Natural killer cell (primary cell): ENCODE measurements at regions not wholly inside any gene's neighbourhood (a gene's known extent, or its start where the extent isn't known, plus 50 kb on each side); places are given as distances from the start of the nearest gene placed in this dataset.

Source experiments
- ATAC-seq, 3 donors: fragments of 150-1000 bp in 2 of 3; fragments of 200-7000 bp in 1 of 3; cut with Tn5 transposase; 1 replicate in 1 of 3; 2 replicates in 2 of 3; pipeline ENCODE4 v1.10.0; 2021; ENCODE audit warnings: mild to moderate bottlenecking in 2 of 3, moderate library complexity in 2 of 3
- DNase-seq, 2 donors: peaks; one replicate each; pipeline versions ENCODE4 v3.0.0 to v3.0.0-alpha.2; 2013 to 2021; ENCODE audit warnings: mixed read lengths in 1 of 2
- H3K27ac ChIP-seq: one replicate; pipeline ENCODE4 v1.5.1; 2013; ENCODE audit warnings: mild to moderate bottlenecking, low read length
- H3K27me3 ChIP-seq: one replicate; pipeline ENCODE4 v1.6.1; 2013; ENCODE audit warnings: low read length; ENCODE audit not compliant: control insufficient read depth, insufficient read depth
- H3K36me3 ChIP-seq: one replicate; pipeline ENCODE4 v1.6.1; 2013; ENCODE audit warnings: low read length; ENCODE audit not compliant: control insufficient read depth, insufficient read depth
- H3K4me1 ChIP-seq: one replicate; pipeline ENCODE4 v1.6.1; 2013; ENCODE audit warnings: low read length; ENCODE audit not compliant: control insufficient read depth, insufficient read depth
- H3K4me3 ChIP-seq: one replicate; pipeline ENCODE4 v1.5.1; 2013; ENCODE audit warnings: low read length
- H3K9me3 ChIP-seq: one replicate; pipeline ENCODE4 v1.6.1; 2013; ENCODE audit warnings: low read length; ENCODE audit not compliant: control insufficient read depth, insufficient read depth
- H3K27ac Mint-ChIP-seq, 2 donors: one replicate each; pipeline ENCODE4 v1.8.0; 2022; ENCODE audit warnings: mild to moderate bottlenecking in 2 of 2, mixed read lengths in 2 of 2, moderate library complexity in 1 of 2
- H3K27me3 Mint-ChIP-seq, 2 donors: one replicate each; pipeline ENCODE4 v1.8.0; 2022; ENCODE audit warnings: low read depth in 2 of 2, mixed read lengths in 2 of 2
- H3K36me3 Mint-ChIP-seq: one replicate; pipeline ENCODE4 v1.8.0; 2022; ENCODE audit warnings: mixed read lengths
- H3K4me1 Mint-ChIP-seq, 2 donors: one replicate each; pipeline ENCODE4 v1.8.0; 2022; ENCODE audit warnings: mixed read lengths in 2 of 2
- H3K4me3 Mint-ChIP-seq: one replicate; pipeline ENCODE4 v1.8.0; 2022; ENCODE audit warnings: mild to moderate bottlenecking, moderate library complexity, mixed read lengths
- H3K9me3 Mint-ChIP-seq, 2 donors: one replicate each; pipeline ENCODE4 v1.8.0; 2022; ENCODE audit warnings: mixed read lengths in 2 of 2
- CTCF ChIP-seq: fragments of 200-600 bp; IDR thresholded peaks from one replicate; pipeline ENCODE4 v1.8.0; 2022; ENCODE audit warnings: antibody characterized with exemption
- WGBS: methylation state at CpG from one replicate; pipeline ENCODE4 v1.1.7; 2013; ENCODE audit warnings: missing lambda C conversion rate; ENCODE audit not compliant: insufficient coverage; 5-methylcytosine and 5-hydroxymethylcytosine counted together
- intact Hi-C: fragments of 100-400 bp; cut with micrococcal nuclease; formaldehyde crosslinking; loops from one replicate; pipeline ENCODE4 v1.14.2; 2022

DNA sequence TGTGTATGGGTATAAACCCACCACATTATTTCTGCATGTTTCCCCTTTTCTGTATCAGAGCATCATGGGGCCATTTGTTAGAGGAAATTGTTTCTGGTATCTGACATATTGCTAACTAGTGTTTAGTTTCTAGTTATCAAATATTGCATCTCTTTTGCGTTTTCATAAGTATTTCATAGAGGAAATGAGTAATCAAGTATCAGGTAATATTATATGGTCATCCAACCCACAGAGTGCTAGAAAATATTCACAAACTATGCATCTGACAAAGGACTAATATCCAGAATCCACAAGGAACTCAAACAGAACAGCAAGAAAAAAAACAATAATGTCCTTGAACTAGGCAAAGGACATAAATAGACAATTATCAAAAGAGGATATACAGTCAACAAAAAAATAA, 258.9 kb upstream of the LRIG3 start:
- Mint-ChIP-seq H3K27me3 (no peaks in the 10 kb centered on the region), H3K9me3 (peaks cover 10% of the 10 kb centered on the region in 2 donors), H3K27ac (no peak overlapping the region), H3K36me3 (no peaks in the 10 kb centered on the region), H3K4me1 (no peaks in the 10 kb centered on the region), H3K4me3 (no peak overlapping the region)
- no peak for TF ChIP-seq CTCF
- H3K9me3 ChIP-seq = peaks cover 8% of the 10 kb centered on the region
- no peaks in the 10 kb centered on the region for H3K4me1 ChIP-seq
- H3K27me3 ChIP-seq = no peaks in the 10 kb centered on the region
- intact Hi-C loops = no loop called here
- no peaks in the 10 kb centered on the region for H3K36me3 ChIP-seq
- H3K27ac ChIP-seq = no peak overlapping the region
- H3K4me3 ChIP-seq = no peak overlapping the region
- ATAC-seq (no peak), DNase-seq (no peak)
- WGBS = no CpG with 5 or more reads among the region's 1 CpG

DNA sequence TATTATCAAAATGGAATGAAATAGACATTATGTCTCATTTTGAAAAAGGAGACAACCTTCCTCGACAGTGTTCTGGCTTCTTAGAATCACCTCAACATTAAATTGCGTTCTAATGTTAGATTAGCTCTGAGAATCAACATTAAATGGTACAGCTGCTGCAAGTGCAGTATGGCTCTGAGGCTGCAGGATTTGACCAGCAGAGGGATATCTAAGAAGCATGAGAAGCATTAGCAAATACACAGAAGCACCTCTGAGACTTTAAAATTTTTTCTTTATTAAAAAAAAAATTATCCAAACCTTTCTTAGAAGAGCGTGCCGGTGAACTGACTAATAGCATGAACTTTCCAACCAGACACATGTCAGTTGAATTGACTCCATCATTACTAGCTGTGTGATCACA, 253.4 kb upstream of the LRIG3 start:
- no peaks in the 10 kb centered on the region for H3K4me1 ChIP-seq
- no peak for DNase-seq
- ATAC-seq = no peak
- H3K27ac ChIP-seq = no peak overlapping the region
- intact Hi-C loops = no loop called here
- no peaks in the 10 kb centered on the region for H3K27me3 ChIP-seq
- WGBS = 93% methylated on average over 4 of the region's 4 CpGs
- no peak for TF ChIP-seq CTCF
- H3K4me3 ChIP-seq = no peak overlapping the region
- H3K9me3 ChIP-seq = peaks cover 8% of the 10 kb centered on the region
- peaks cover 3 to 5% of the 10 kb centered on the region in 2 donors for H3K9me3 Mint-ChIP-seq
- no peaks in the 10 kb centered on the region for H3K36me3 Mint-ChIP-seq
- no peak overlapping the region for H3K4me3 Mint-ChIP-seq
- no peaks in the 10 kb centered on the region for H3K4me1 Mint-ChIP-seq
- no peak overlapping the region for H3K27ac Mint-ChIP-seq
- H3K36me3 ChIP-seq = no peaks in the 10 kb centered on the region
- H3K27me3 Mint-ChIP-seq = no peaks in the 10 kb centered on the region

DNA sequence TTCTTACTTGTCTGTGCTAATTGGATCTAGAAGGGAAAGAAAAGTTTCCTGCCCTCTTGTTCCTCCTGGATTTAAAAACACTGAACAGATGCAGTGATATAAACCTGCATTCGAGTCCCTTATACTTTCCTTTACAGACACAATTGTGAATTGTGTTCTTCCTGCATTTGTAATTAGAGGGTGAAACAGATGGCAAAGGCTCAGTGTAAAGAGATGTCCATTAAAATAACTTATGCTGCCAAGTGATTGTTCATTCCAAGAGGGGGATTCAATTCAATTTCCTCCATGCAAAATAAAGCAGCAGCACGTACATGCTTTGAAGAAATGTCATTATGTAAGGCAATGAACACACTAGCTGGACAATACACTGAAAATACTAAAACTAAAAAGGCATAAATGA, 248.3 kb upstream of the LRIG3 start:
- Mint-ChIP-seq H3K9me3 (no peaks in the 10 kb centered on the region), H3K27me3 (no peaks in the 10 kb centered on the region), H3K27ac (no peak overlapping the region), H3K36me3 (no peaks in the 10 kb centered on the region), H3K4me3 (no peak overlapping the region), H3K4me1 (no peaks in the 10 kb centered on the region)
- intact Hi-C loops = no loop called here
- 89% methylated on average over 1 of the region's 2 CpGs for WGBS
- Histone ChIP-seq H3K27me3 (no peaks in the 10 kb centered on the region), H3K36me3 (no peaks in the 10 kb centered on the region), H3K4me3 (no peak overlapping the region), H3K4me1 (no peaks in the 10 kb centered on the region), H3K27ac (no peak overlapping the region), H3K9me3 (no peaks in the 10 kb centered on the region)
- DNase-seq (no peak), ATAC-seq (no peak)
- no peak for TF ChIP-seq CTCF

GRCh38 chr12:59166457-59166856, 246.2 kb upstream of the LRIG3 start:
- WGBS = 45% methylated on average over 1 of the region's 1 CpG
- intact Hi-C loops = no loop called here
- Histone ChIP-seq H3K4me1 (no peaks in the 10 kb centered on the region), H3K4me3 (no peak overlapping the region), H3K36me3 (no peaks in the 10 kb centered on the region), H3K27me3 (no peaks in the 10 kb centered on the region), H3K27ac (no peak overlapping the region), H3K9me3 (no peaks in the 10 kb centered on the region)
- Mint-ChIP-seq H3K4me3 (no peak overlapping the region), H3K27me3 (no peaks in the 10 kb centered on the region), H3K36me3 (no peaks in the 10 kb centered on the region), H3K27ac (no peak overlapping the region), H3K9me3 (no peaks in the 10 kb centered on the region), H3K4me1 (no peaks in the 10 kb centered on the region)
- no peak for ATAC-seq
- TF ChIP-seq CTCF = no peak
- no peak for DNase-seq
